GM18867 (cell line): ENCODE measurements at regions not wholly inside any gene's neighbourhood (a gene's known extent, or its start where the extent isn't known, plus 50 kb on each side); places are given as distances from the start of the nearest gene placed in this dataset.

Source experiments
- ATAC-seq: cut with Tn5 transposase; IDR thresholded peaks from one replicate; pipeline ENCODE4 v1.9.1; 2021; ENCODE audit warnings: mild to moderate bottlenecking, moderate library complexity; ENCODE audit not compliant: unreplicated experiment

DNA sequence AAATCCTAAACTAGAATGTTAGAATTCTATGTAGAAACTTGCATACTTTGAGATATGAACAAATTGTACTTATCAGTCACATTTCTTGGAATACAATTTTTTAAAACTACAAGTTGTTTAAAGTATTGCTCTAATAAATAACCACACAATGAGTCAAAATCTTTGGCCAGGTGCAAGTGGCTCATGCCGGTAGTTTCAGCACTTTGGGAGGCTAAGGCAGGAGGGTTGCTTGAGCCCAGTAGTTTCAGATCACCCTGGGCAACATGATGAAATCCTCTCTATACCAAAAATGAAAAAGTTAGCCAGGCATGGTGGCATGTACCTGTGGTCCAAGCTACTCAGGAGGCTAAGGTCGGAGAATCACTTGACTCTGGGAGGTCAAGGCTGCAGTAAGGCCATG, 257.8 kb downstream of the COX7C start:
- ATAC-seq = no peak

DNA sequence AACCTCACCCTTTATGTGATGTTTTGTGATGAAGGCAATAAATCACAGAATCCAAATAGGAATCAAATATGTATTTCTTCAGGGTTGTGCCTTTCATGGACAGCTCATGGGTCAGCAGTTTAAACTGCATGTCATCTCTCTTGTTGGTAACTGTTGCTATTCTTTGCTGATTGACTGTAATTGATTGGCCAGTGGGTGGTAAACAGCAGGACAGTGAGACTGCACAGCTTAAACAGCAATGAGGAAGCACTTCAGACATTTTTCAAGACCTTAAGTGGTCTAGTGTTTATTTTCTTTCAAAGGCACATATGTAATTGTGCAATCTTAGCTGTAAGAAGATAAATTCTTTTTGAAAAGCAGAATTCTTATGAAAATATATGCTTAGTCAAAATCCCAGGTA, 260.5 kb downstream of the COX7C start:
- ATAC-seq = no peak

DNA sequence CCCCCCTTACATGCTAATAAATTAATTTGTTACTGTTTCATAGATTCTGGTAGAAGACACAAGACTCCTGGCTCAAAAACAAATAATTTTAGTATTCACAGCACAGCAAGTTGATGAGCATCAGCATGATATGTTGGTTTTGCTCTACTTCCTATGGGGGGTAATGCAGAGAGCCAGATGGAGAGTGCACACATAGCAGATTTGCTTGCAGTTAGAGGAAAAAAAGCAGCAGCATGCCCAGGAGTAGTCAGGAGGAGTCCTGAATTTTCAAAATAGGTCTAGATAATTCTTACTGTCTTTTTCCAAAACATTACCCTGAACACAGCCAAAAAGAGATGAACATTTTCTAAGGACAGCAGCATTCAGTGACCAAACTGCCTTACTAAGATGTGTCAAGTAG, 261.3 kb downstream of the COX7C start:
- ATAC-seq = no peak

DNA sequence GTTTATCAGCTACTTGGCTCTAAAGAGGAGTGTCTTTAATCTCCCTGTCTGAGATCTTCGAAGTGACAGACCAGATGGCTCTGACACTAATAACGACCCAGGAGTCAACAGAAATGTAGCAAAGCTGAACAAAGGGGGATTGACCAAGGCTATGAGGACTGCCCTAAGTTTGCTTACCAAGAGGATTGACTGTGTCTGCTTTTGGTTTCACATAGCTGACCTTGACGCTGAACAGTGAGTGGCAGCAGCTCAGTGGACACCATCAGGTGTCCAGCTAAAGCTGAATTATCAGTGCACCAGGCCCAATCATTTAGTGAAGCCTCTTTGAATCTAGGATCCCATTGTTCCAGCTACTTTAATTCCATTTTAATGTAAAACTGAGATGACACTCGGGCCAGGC, 262.6 kb downstream of the COX7C start:
- no peak for ATAC-seq

DNA sequence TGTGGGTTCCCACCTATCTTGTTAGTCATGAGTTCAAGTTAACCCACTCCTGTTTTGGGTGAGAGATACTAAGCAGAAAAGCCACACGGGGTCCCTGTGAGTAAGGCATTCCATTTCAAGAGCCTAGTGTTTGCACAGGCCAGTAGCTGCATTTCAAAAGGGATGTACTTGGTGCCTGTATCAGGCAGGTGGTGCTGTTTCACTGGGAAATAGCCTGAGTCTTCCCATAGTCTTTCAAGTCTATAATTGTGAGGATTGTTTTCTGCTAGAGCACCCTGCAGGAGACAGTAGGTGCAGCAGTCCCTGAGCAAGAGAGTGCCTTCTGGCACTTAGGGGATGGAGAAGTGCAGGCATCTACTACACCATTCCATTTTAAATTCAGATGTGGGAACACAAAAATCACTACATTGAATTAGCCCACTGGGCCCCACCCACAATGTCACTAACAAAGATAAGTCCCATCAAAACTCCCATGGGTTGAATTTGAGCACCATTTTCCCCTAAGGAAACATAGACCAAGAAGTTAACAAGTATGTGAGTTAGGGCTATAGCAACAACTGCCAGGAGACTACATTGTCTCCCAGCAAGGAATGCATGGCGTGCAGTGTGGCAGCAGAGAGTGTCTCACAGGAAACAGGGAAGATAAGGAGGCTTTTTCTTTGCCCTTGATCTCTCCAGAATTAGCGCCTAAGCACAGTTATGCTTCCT, 263.2 kb downstream of the COX7C start:
- ATAC-seq = peak; percentile 97

DNA sequence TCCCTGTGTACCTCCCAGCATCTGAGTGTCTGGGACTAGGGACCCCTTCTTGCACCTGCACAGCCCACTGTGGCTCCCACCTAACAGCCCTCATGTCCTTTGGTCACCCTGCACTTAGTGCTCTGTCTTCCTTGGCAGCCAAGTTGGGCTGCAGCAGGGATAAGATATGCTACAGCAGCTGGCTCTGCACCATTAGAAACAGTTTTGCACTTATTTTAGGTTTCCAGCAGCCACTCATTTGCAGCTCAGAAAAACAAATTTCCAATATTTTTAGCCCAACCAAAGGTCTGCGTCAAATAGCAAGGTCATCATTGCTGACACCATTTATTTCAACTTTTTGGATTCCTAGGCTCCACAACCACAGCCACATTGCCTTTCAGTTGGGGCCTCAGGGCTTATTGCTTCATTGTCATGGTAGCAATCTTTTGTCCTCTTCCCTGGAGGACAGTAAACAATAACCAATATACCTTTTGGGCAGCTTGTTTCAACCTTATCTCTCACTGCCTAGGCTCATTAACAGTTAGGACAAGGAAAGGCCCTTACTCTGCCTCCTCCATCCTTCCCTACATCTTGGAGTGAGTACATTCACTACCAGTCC, 263.9 kb downstream of the COX7C start:
- no peak for ATAC-seq

DNA sequence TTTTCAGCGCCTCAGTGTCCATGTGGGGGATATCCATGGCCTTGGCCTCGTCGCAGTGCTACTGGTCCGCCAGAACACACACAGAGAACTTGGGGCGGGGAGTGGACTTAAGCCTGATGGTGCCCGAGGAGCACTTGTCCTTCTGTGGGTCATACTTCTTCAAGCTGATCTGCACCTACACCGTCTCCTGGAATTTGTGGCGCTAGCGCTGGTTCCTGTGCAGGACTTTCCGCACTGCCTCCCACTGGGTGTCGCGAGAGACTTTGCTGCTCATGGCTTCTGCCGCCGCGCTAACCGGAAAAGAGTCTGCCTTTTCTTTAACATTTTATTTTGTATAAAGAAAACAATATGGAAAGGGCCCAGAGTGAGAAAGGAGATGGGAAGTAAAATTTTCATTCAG, 266.9 kb downstream of the COX7C start:
- ATAC-seq = no peak

DNA sequence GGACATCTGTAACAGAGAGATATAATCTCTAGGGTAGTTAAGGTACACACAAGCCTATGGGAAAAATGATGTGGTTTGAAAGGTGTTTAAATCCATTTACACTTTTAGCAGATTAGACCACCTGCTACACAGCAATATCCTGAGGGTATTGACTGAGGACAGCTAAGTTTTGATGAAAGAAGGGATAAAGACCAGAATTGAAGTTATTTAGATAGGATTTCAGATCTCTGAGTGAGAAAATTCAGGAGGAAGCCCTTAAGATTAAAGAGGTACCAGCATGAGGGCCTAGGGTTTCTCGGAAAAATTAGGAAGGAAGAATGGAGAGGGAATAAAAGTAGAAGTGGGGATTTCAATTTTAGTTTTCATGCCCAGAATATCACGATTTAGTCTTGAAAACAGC, 267.3 kb downstream of the COX7C start:
- no peak for ATAC-seq

DNA sequence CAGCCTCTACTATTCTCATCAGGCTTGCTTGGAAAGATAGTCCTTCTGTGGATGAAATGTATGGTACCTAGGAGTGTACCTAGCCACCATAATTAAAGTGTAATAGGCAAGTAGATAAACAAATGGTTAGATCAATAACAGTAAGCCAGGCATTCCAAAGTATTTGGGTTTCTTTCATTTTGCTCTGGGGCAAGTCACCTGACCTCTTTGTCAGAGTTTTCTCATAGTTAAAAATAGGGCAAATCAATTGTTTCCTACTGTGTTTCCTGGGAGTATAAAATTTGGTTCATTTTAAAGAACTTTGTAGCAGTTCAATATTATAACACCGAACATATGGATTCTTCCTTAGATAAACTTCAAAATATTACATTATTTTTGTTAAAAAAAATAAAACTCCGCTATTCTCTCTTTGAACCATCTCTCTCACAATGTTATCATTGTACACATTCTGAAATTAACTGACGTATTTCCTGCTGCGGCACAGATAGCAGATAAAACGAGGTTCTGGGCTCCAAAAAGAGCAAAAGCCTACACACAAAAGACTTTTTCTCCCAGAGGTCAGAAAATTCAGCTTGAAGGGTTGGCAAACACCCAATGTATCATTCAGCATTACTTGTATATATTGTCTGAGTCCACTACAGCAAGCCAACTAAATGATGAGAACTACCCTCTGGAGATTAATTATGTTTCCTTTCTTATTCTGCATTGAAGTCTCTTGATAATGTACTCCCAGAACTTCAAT, 267.9 kb downstream of the COX7C start:
- ATAC-seq = no peak

DNA sequence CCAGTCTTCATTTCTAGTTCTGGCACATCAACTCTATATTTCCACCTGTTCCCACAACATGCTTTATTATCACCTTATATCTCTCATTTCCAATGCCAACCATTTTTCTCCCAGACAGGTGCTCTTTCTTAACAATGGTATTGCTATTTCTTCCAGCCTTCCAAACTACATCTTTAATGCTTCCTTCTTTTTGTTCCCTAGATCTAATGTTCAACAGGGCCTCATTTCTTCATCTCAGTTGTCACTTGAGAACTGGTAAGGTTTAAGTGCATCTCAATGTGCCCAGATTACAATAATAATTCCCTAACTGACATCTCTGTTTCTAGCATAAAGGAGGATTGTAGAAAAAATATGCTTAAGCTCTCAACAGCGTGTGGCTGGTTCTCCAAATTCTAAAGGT, 272.6 kb downstream of the COX7C start:
- ATAC-seq = no peak

DNA sequence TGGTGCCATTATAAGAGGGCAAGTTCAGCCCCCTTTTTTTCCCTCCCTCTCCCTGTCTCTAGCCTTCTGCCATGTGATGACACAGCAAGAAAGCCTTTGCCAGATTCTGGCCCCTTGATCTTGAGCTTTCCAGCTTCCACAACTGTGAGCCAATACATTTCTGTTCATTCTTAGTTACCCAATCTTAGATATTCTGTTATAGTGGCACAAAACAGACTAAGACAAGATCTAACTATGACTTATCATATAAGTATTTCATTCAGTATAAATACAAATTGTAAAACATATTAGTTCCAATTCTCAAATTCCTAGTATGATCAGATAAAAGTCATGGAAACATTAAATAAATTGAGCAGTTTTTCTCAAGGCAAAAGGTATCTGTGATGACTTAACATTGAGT, 276.3 kb downstream of the COX7C start:
- no peak for ATAC-seq

DNA sequence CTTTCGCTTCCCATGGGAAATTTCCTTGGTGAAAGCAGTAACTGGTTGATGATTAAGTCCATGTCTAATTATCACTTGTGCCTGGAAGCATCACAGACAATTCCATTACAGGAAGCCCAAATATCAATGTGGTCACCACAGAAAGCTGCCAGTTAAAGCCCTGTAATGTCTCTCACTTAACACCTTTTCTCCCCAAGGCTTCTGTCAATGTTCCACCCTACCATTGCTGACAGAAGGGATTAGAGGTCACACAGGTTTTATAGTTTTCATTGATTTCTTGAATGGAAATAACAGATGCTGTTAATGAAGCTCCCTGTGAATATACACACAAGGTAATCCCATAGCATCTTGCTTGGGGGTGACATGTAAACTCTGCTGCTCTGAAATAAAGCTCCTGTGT, 279.2 kb downstream of the COX7C start:
- ATAC-seq = no peak

DNA sequence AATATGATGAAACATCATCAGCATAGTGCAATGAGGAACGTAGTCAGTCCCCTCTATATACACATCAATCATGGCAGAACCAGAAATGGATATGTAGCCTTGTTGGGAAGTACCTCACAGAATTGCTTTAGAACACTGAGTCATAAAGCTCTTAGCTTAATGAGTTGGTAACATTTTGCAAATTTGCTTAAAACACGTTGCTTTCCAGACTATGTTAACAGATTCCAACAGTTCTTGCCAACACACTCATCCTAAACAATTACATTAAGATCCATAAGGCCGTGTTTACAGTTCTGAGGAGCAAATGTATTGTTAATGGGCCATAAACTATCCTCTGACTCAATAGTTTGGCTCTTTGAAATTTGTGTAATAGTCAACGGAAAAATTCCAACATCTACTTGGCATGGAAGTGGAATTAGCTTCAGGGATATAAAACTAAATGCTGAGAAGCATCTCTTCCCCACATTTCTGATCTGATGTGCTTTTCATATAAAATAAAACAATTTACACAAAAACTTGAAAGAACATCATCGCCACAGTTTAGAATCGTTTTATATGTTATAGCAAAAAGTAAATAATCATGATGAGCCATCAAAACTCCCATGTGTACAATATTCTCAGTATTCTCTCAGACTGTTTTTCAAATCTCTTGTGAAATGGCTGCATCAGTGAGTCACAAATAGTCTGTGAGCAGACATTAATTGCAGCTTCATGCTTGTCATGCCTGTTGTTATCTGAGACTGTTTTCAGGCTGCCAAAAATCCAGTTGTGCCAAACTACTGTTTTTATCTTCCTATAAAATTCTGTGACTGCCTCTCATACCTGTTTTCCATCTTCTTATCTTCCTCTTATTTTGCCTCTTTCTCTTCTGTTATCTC, 291.9 kb downstream of the COX7C start:
- ATAC-seq = no peak

DNA sequence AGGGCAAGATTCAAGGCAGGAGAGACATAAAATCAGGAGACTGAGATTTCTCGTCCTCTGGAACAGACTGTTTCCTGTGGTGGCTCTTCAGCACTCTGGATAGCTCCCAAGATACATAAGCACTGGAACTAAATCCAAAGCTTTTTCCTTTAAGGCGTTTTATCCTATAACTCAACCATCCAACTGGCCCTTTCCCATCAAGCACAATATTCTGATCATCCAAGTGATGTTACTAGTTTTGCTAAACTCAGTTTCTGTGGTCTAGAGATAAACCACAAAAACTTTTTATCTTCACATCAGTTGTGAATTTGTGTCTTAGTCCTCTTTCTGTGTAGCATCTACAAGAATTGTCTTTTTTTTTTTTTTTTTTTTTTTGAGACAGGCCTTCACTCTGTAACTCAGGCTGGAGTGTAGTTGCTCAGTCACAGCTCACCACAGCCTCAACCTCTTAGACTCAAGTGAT, 299.4 kb downstream of the COX7C start:
- no peak for ATAC-seq

DNA sequence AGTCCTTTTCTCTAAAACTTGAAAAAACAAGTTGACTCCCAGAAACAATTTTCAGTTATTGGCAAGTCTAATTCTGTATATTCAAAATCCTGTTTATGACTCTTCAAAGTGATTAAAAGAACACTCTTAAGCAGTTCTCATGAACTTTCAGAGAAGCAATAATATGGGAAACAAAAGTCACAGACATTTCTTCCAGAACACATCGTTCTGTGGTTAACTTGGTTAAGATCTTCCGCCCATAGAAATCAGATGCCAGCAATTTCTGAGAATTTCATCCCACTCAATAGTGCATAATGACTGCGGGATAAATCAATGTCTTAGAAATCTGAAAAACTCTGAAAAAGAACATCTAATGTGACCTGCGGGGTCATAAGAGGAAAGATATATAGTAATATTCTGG, 300.5 kb downstream of the COX7C start:
- no peak for ATAC-seq

DNA sequence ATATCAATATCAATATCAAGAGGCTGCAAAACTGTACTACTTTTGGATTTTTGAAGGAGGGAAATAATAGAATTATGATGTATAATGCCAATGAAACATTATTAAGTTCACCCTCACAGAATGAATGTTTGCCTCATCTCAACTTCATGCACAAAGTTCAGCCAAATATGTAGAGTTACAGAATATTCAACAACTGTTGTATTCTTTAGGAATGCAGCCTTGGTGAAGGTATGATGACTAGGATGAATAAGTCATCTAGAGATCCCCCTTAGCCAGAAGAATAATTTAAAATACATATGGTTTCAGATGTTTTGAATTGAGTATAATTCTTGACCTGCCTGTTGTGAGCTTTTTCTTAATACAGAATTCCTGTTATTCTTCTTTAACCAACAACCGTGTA, 308.3 kb downstream of the COX7C start:
- ATAC-seq = no peak

DNA sequence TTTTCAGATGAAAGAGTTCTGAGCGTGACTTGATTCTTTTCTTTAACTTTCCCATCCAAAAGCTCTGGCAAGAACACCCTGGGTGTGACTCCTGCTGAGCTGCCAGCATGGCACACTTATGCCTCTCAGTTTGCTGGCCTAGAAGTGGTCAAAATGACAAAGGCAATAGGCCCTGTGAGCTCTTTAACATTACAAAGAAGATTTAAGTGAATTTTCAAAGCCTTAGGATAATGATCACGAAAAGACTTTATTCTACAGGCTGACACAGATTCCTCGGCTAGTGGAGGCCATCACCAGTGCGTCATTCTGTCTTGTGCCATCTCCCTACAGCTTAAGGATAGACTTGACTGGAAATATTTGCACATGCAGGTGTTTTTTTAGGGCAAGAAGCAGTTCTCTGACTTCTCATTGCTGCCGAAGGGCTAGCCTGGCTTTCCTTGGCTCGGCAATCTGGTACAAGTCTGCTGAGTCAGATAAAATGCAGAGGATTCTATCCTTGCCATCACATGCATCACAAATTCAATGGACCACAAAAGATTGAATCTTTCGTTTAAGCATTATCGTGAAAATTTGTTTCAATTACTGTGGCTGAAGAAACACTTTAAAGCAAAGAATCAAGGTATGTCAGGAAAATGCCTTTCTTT, 311.5 kb downstream of the COX7C start:
- no peak for ATAC-seq

DNA sequence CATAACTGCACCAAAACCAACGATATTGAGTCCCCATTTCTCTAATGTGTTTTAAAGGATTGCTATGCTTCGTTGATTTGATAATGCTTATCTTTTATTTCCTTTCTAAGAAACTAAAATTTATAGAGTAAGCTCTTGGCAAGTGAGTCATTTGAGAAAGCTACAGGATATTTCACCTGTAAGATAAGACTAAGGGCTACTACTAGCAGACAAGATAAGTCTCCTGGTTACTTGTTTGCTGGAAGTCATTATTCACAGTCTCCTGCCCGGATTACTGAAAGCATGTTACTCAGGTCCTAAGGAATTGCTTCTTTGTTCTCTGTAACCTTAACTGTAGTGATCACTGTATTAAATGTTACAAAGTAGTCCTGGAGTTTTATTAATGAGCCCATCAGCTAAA, 315.9 kb upstream of the RASA1 start:
- ATAC-seq = no peak

DNA sequence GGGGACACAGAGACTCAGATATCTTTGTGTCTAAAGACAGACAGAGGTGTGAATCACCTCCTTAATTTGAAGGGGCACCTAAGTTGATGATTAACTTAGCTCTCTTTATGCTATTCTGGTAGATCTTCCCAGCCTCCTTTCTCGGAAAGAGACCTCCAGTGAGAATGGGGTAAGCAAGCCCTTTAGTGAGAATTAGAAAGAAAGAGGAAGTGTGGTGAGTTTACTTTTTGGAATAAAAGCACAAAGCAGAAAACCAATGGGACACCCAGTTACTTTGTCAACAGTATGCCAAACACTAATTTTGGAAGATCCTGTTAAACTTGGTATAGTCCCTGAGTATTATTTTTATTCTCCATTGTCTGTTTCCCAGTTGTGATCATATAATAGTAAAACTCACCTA, 302.8 kb upstream of the RASA1 start:
- no peak for ATAC-seq

DNA sequence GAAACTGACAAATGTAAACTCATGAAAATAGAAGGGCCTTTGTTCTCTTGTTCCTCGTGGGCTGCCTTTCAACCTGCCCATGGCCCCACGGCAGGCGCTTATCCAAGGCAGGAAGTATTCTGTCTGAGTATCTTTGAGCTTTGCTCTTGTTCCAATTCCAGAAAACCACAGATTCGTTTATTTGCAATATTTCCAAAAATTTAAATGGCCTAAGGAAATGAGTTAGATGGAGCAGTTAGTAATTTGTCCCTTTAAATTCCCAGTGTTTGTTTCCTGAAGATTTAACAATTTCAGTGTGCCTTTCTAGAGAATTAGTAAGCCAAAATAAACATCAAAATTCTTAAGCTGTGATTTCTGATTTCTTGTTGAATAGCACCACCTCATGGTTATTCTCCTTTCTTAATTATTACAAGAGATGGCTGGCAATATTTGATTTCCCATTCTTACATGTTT, 299.4 kb upstream of the RASA1 start:
- no peak for ATAC-seq

DNA sequence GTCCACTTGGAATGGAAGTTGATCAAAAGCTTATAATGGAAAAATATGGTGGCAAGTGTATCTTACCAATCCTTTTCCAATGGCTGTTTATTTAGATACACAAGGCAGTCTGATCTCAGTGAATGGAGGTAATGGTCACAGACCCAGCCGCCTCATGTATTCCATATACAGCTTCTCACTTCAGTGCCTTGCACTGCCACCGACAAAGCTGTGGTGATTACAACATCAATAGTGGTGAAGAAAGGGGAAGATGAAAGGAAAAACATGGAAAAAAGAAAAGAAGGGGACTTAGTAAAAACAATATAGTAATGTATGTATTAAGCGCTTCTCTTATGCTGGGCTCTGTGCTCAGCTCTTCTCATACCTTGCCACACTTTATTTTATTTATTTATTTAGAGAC, 297.3 kb upstream of the RASA1 start:
- no peak for ATAC-seq
